HTR-8/SVneo (cell line): ENCODE measurements at regions not wholly inside any gene's neighbourhood (a gene's known extent, or its start where the extent isn't known, plus 50 kb on each side); places are given as distances from the start of the nearest gene placed in this dataset.
A peak's percentile ranks its signal among the peaks of the same experiment; 100 is the strongest.

Source experiments
- DNase-seq: peaks from one replicate; pipeline ENCODE4 v3.0.0; 2011; ENCODE audit warnings: low spot score, mixed read lengths; ENCODE audit not compliant: insufficient read length
- FAIRE-seq: peaks from 2 replicates; lab custom pipeline; 2011; peaks lifted over from hg19 to GRCh38; lab: Jason Lieb, UNC

GRCh38 chr12:124450376-124450750, 117.0 kb downstream of the NCOR2 start:
- FAIRE-seq: no peak
- DNase-seq: no peak

GRCh38 chr12:124449623-124450375, 117.6 kb downstream of the NCOR2 start:
- no peak for FAIRE-seq

DNA sequence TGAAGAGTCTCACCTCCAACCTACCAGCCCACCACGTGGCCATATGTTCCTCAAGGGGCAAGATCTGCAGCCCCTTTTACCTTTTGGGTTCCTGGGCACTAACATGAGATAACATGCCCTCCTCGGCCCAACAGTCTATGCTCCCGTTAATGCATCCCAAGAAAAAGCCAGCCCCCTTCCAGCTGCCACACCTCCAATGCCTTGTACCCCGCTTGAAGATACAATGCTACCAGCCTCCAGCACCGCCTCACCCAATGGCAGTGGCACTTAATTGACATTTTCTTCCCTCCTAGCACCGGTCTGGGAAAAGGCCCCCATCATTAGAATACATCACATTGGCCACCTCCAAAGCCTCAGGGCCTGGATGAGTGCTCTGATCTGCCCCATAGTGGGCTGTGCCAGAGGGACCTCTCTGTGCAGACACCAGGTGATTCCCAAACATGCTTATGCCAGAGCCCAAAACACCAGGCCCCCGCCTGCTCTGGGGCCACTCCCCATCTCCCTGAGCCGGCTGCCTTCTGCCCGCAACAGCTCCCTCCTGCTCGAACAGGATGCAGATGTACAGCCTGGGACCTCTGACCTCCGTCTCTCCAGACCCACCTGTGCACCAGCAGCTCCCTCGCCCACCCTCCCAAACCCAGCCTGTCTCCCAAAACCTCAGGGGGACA, 118.3 kb downstream of the NCOR2 start:
- FAIRE-seq (no peak), DNase-seq (no peak)

More at GRCh38 chr12:124449623-124450375, 117.6 kb downstream of the NCOR2 start:
- DNase-seq: no peak

DNA sequence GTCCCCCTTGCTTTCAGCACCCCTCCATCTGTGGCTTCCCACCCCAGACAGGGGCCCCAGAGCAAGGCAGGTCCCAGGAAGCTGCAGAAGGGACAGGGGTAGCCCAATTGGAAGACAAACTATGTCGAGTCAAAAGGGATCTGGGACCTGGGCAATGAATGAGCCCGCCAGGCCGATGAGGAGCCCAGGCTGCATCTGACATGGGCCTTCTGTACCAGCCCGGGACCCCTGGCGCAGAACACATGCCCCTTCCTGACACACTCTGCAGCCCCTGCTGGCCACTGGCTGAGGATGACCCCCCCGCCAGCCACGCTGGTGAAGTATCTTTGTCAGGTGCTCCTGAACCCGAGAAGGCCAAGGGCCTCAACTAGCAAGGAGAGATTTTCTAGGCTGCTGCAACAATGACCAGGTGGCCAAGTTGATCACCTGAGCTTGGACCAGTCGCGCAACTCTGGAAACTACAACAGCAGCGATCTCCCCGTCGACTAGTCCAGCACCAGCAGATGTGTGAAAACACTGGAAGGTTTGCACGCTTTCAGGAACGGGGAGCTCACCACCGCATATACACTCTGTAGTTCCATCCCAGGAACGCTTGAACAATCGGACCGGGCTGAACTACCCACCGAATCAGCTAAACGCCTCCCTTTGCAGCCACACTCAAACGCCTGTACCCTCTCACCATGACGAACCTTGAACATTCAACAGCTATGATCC, 119.0 kb downstream of the NCOR2 start:
- FAIRE-seq: no peak
- DNase-seq: no peak

GRCh38 chr12:124446364-124446763, 121.0 kb downstream of the NCOR2 start:
- no peak for FAIRE-seq
- no peak for DNase-seq

DNA sequence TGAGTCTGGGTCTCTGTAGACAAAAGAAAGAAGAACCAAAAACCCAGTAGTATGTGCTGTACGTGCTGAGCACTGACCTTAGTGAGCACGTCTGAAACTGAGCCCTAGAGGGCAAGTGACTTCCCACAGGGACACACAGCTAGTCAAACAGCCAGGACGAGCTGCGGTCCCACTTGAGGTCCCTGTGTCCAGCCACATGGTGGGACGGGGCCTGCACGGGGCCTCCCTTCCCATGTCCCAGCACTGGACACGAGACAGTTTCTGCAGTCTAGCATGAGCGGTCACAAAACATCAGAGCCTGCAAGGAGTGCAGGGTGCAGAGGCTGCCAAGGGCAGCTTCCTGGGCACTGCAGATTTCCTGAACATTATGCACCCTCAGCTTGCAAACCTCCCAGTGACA, 121.6 kb downstream of the NCOR2 start:
- DNase-seq (no peak), FAIRE-seq (no peak)

- DNase-seq (no peak), FAIRE-seq (no peak)
Measured at GRCh38 chr12:124445121-124445718, 122.2 kb downstream of the NCOR2 start.

DNA sequence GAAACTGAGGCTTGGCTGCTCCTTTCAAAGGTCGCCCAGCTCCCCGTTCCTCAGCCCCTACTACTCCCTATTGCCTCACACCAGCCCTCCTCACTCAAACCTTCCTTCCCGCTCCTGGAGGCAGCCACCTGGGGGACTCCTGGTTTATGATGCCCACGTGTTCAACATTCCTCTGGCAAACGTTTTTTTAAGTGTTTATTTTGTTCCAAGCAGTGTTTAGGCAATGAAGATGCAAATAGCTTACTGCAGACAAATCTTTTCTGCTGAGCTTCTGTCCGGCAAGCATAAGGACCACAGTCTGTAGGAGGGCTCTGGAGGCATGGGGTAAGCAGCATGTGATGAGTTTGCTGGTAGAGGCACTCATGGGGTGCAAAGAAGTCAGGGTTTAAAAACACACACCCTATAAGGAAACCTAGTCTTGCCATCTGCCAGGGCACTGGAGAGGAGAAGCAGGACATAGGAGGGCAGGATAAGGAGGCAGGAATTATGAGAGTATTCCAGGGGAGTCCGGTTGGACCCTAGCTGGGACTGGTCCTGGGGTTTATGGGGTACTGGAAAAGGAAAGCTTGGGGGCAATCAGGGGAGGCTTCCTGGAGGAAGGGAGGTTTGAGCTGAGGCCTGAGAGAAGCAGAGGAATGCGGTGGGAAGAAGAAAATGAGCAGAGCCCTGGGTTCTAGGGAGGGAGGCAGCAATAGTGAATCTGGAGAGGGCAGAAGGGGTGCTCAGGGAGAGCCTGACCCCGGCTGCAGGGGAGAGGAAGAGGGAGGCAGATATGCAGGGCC, 123.3 kb downstream of the NCOR2 start:
- DNase-seq (no peak), FAIRE-seq (no peak)

DNA sequence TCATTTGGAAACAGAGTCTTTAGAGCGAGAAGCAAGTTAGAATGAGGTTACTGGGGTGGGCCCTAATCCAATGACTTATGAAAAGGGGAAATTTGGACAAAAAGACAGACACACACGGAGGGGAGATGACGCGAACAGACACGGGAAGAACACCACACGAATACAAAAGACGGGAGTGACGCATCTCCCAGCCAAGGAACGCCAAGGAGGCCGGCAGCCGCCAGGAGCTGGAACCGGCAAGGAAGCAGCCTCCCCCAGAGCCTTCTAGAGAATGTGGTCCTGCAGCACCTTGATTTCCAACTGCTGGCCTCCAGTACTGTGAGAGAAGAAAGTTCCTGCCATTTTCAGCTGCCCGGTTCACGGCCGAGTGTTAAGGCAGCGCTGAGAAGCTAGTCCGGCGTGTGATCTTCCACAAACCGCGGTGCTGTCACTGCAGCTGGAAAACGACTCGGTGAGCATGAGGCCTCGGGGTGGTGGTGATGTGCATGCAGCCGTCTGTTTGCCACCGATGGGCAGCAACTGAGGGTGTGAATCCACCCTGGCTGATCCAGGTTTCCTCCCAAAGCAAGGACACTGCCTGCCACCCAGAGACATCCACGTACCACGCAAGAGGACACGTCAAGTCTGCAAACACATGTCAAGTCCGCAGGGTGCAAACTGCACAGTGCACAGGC, 124.5 kb downstream of the NCOR2 start:
- FAIRE-seq (no peak), DNase-seq (no peak)

GRCh38 chr12:124442281-124442680, 125.1 kb downstream of the NCOR2 start:
- FAIRE-seq (no peak), DNase-seq (no peak)

- peak; percentile 72 for FAIRE-seq
- DNase-seq: peak; percentile 95
Measured at GRCh38 chr12:124441443-124442194, 125.8 kb downstream of the NCOR2 start.

DNA sequence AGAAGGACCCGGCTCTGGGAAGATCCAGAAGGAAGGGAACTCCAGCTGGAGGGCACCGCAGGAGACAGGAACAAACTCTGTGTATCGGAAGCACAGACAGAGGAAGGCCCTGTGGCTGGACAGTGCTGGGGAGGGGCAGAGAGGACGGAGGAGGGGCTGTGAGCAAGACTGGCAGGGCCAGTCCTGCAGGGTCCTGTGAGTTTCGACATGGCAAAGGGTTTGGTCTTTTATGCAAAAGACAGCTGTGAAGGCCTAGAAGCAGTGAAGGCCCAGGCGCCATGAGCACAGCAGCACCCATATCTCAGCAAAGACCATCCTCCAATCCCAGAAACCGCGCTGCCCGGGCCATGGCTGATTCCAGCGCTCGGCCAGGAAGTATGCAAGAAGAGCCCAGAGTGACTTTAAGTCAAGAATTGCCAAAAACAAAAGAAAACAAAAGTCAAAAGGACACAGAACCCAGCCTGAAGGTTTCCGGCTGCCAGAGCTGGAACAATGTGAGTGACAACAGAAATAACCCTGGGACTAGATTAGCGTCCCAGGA, 126.5 kb downstream of the NCOR2 start:
- FAIRE-seq (no peak), DNase-seq (no peak)

DNA sequence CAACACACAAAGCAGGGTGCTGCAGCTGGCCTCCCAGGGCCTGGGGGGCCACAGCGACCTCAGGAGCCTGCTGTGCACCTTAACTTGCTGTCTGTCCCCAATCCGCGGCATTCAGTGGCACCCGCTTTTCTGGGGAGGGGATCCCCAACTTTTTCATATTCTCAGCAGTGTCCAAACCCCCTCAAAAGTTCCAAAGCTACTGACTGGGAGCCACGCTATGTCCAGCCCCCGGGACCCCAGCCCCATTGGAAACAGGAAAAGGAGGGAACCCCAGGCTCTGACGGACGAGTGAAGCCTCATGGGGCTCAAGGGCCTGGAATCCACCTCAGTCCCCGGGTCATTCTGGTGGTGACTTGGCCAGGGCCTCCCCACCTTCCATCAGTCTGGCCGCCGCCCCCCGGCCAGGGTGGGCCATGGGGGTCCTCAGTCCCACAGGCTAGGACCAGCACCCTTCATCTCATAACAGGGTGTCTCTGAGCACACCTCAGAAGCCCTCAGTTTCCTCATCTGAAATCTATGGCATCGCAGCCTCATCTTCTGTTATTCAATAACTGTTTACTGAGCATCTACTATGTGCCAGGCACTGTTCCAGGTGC, 127.3 kb downstream of the NCOR2 start:
- FAIRE-seq (no peak), DNase-seq (no peak)

GRCh38 chr12:124438437-124439056, 128.9 kb downstream of the NCOR2 start:
- DNase-seq: no peak
- FAIRE-seq: no peak

DNA sequence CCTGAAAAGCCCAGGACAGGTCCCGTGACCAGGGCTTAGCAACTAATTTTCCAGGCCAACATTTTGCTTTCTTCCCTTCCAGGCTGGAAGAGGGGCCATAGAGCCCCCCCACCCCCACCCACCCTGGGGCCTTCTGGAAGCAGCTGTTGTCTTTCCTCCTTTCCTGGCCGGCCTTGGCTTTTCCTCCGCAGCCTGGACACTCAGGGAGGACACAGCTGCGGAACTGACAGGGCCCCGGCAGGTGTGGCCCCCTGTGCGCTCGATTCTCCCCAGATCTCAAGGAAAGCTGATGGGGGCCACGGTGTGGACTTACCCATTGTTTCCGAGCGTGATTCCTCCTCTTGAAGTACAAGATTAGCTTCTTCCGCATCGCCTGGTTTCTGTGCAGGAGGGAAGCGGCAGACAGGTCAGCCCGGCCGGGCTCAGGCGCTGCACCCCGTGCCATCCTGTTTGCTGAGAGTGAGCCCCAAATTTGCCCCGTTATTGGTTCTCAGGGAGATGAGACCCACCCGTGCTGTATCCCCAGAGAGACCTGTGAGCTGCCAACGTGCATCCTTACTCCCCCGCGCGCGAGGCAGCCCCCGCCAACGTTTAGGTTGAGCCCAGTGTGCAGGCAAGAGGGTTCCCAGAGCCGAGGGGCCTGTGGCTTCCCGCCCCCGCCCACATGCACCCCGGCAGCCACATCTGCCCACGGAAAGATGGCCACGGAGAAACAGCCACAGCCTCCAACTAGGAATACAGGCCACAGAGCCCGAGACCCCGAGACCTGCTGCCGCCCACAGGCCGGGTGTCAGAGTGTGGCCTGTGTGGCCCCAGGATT, 129.6 kb downstream of the NCOR2 start:
- FAIRE-seq (no peak), DNase-seq (no peak)

GRCh38 chr12:124437121-124437520, 130.3 kb downstream of the NCOR2 start:
- DNase-seq (no peak), FAIRE-seq (no peak)

DNA sequence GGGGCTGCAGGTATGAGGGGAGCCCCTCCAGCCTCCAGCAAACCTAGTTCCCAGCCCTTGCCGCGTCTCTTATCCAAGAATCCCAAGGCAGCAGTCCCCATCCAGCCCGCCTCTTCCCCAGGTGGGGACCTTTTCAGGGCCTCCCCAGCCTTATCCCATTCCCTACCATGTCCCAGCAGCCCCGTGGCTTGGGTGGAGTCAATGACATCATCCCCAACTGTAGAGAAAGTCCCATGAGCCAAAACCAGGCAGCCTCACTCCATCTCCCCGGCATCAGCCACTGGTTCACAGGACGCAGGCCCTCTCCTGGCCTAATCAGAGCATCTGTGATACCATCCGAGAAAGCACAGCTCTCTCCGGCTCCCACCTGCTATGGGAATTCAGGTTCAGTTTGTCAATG, 131.0 kb downstream of the NCOR2 start:
- no peak for DNase-seq
- FAIRE-seq: no peak
